DOHH2 (cell line): ENCODE measurements at regions not wholly inside any gene's neighbourhood (a gene's known extent, or its start where the extent isn't known, plus 50 kb on each side); places are given as distances from the start of the nearest gene placed in this dataset.
"Not testable (repeated sequence)": the region's sequence is repeated elsewhere in the genome, so short reads cannot be mapped to it uniquely, and the experiment has no call there.

ENCODE experiments used
- H3F3A ChIP-seq: fragments of 200-600 bp; sonication (generic), shearing (Covaris generic); 2 replicates; pipeline ENCODE4 v1.6.0; 2016; ENCODE audit warnings: antibody characterized with exemption, mild to moderate bottlenecking; ENCODE audit not compliant: control insufficient read depth, insufficient read depth
- H3K27ac ChIP-seq: fragments of 200-600 bp; sonication (generic); 2 replicates; pipeline ENCODE4 v1.5.1; 2014; ENCODE audit warnings: low read depth, mild to moderate bottlenecking, low read length, moderate library complexity
- H3K27me3 ChIP-seq: fragments of 200-600 bp; sonication (generic); 2 replicates; pipeline ENCODE4 v1.6.1; 2014; ENCODE audit warnings: mild to moderate bottlenecking, low read length, mixed read lengths; ENCODE audit not compliant: control insufficient read depth
- H3K36me3 ChIP-seq: fragments of 200-600 bp; sonication (generic); 2 replicates; pipeline ENCODE4 v1.6.1; 2014; ENCODE audit warnings: mild to moderate bottlenecking, low read length, moderate library complexity, mixed read lengths; ENCODE audit not compliant: control insufficient read depth
- H3K4me1 ChIP-seq: fragments of 200-600 bp; sonication (generic); 2 replicates; pipeline ENCODE4 v1.6.1; 2014; ENCODE audit warnings: mild to moderate bottlenecking, low read length, mixed read lengths; ENCODE audit not compliant: control insufficient read depth
- H3K4me2 ChIP-seq: fragments of 200-600 bp; sonication (generic); 2 replicates; pipeline ENCODE4 v1.6.0; 2014; ENCODE audit warnings: mild to moderate bottlenecking, low read length, moderate library complexity
- H3K4me3 ChIP-seq: fragments of 200-600 bp; sonication (generic); 2 replicates; pipeline ENCODE4 v1.5.1; 2014; ENCODE audit warnings: mild to moderate bottlenecking, low read length, mixed read lengths
- H3K79me2 ChIP-seq: fragments of 200-600 bp; sonication (generic); 2 replicates; pipeline ENCODE4 v1.6.1; 2014; ENCODE audit warnings: mild to moderate bottlenecking, low read length, mixed read lengths; ENCODE audit not compliant: control insufficient read depth
- H3K9me2 ChIP-seq: fragments of 200-600 bp; sonication (generic); replicated peaks from 2 replicates; pipeline ENCODE4 v1.6.1; 2014; ENCODE audit warnings: mild to moderate bottlenecking, low read length, mixed read lengths; ENCODE audit not compliant: control insufficient read depth
- H3K9me3 ChIP-seq: fragments of 200-600 bp; sonication (generic); 2 replicates; pipeline ENCODE4 v1.6.1; 2014; ENCODE audit warnings: antibody characterized with exemption, low read length, mixed read lengths; ENCODE audit not compliant: control insufficient read depth, insufficient read depth
- H4K20me1 ChIP-seq: fragments of 200-600 bp; sonication (generic); 2 replicates; pipeline ENCODE4 v1.6.0; 2014; ENCODE audit warnings: low read depth, mild to moderate bottlenecking, antibody characterized with exemption, low read length, moderate library complexity; ENCODE audit not compliant: control insufficient read depth, insufficient read depth
- EZH2phosphoT487 ChIP-seq: fragments of 200-600 bp; sonication (generic); IDR thresholded peaks from 2 replicates; pipeline ENCODE4 v1.6.1; 2017; ENCODE audit warnings: borderline replicate concordance, mild to moderate bottlenecking, antibody characterized with exemption, low read length, moderate library complexity, mixed read lengths
- TF ChIP-seq, protein P1 (sequence below): fragments of 200-600 bp; sonication (generic); IDR thresholded peaks from one replicate; pipeline ENCODE4 v1.5.1; 2014; ENCODE audit warnings: antibody characterized with exemption, mild to moderate bottlenecking, low read depth, low read length; ENCODE audit not compliant: poor library complexity, severe bottlenecking

DNA sequence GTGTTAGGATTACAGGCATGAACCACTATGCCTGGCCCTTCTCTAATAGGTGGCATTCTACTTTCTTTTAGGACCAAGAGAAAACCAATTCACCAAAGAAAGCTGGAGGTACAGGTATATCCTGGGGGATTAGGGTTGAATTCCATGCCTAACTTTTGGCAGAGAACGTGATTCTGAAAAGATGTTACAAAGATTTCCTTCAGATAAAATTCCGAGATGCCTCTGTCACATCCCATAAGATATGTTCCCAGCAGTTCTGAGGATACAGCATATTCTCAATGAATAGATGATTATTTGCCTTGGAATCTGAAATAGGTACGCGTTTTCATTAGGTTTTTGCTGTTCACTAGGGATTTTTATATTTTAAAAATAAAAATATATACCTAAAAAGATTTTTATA, 111.9 kb upstream of the KRAS start:
- H3K4me2 ChIP-seq: no peak overlapping the region
- H3K36me3 ChIP-seq: no peaks in the 10 kb centered on the region
- no peak overlapping the region for H3K27ac ChIP-seq
- H3F3A ChIP-seq: no peaks in the 10 kb centered on the region
- TF ChIP-seq, protein P1, sequence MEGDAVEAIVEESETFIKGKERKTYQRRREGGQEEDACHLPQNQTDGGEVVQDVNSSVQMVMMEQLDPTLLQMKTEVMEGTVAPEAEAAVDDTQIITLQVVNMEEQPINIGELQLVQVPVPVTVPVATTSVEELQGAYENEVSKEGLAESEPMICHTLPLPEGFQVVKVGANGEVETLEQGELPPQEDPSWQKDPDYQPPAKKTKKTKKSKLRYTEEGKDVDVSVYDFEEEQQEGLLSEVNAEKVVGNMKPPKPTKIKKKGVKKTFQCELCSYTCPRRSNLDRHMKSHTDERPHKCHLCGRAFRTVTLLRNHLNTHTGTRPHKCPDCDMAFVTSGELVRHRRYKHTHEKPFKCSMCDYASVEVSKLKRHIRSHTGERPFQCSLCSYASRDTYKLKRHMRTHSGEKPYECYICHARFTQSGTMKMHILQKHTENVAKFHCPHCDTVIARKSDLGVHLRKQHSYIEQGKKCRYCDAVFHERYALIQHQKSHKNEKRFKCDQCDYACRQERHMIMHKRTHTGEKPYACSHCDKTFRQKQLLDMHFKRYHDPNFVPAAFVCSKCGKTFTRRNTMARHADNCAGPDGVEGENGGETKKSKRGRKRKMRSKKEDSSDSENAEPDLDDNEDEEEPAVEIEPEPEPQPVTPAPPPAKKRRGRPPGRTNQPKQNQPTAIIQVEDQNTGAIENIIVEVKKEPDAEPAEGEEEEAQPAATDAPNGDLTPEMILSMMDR: no peak
- no peak for TF ChIP-seq EZH2phosphoT487
- no peak overlapping the region for H3K4me3 ChIP-seq
- no peaks in the 10 kb centered on the region for H3K27me3 ChIP-seq
- H3K9me3 ChIP-seq: no peaks in the 10 kb centered on the region
- H4K20me1 ChIP-seq: no peaks in the 10 kb centered on the region
- H3K9me2 ChIP-seq: no peaks in the 10 kb centered on the region
- H3K4me1 ChIP-seq: peaks cover 22% of the 10 kb centered on the region
- no peaks in the 10 kb centered on the region for H3K79me2 ChIP-seq

DNA sequence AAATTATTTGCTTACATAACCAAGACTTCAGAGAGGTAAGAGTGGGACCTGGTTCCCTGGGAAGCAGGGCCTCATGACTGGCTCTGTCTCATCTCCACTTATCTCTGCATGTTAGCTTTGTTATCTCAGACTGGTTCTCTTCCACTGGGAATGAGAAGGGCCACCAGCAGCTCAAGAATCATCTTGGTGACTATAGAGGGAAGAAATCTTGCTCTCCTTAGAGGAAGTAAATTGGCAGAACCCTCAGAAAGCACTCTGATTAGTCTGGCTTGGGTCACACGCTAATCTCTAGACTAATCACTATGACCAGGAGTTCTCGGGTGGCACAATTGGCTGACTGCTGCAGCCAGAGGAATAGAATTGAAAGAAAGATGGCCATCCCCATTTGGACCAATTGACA, 110.8 kb upstream of the KRAS start:
- Histone ChIP-seq H4K20me1 (no peaks in the 10 kb centered on the region), H3K9me3 (no peaks in the 10 kb centered on the region), H3F3A (no peaks in the 10 kb centered on the region), H3K36me3 (no peaks in the 10 kb centered on the region), H3K4me3 (no peak overlapping the region), H3K27ac (no peak overlapping the region), H3K27me3 (no peaks in the 10 kb centered on the region), H3K4me2 (no peak overlapping the region), H3K4me1 (peaks cover 22% of the 10 kb centered on the region), H3K9me2 (no peaks in the 10 kb centered on the region), H3K79me2 (no peaks in the 10 kb centered on the region)
- TF ChIP-seq, protein P1: no peak
- TF ChIP-seq EZH2phosphoT487: no peak

DNA sequence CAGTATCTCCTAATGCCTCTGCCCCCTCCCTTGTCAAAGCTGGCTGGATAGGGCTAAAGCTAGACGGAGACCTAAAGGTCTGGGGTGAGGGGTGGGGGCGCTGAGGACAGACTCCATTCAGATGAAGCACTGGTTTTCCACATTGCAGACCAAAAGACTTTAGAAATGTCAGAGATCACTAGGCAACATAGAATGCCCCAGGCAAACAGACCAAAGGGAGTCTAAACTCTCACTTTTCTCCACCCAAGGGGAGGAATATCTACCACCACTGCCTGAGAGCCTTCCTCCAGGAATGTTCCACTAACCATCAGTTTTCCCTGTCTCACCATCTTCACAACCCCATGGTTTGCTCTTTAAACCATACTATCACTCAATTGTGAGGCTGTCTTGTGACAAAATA, 106.9 kb upstream of the KRAS start:
- no peaks in the 10 kb centered on the region for H3K9me2 ChIP-seq
- no peak overlapping the region for H3K4me3 ChIP-seq
- no peaks in the 10 kb centered on the region for H3K79me2 ChIP-seq
- no peaks in the 10 kb centered on the region for H3K27me3 ChIP-seq
- H4K20me1 ChIP-seq: no peaks in the 10 kb centered on the region
- H3K4me1 ChIP-seq: no peaks in the 10 kb centered on the region
- H3K9me3 ChIP-seq: no peaks in the 10 kb centered on the region
- H3F3A ChIP-seq: no peaks in the 10 kb centered on the region
- TF ChIP-seq EZH2phosphoT487: no peak
- TF ChIP-seq, protein P1: no peak
- H3K36me3 ChIP-seq: no peaks in the 10 kb centered on the region
- no peak overlapping the region for H3K27ac ChIP-seq
- no peak overlapping the region for H3K4me2 ChIP-seq

DNA sequence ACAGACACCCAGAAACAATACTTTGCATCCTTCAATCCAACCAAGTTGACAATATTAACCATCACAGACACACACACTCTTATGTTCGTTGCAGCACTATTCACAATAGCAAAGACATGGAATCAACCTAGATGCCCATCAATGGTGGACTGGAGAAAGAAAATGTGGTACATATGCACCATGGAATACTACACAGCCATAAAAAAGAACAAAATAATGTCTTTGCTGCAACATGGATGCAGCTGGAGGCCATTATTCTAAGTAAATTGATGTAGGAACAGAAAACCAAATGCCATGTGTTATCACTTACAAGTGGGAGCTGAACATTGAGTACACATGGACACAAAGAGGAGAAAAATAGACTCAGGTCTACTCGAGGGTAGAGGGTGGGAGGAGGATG, 102.2 kb upstream of the KRAS start:
- H3K27me3 ChIP-seq, H3F3A ChIP-seq, H3K4me2 ChIP-seq, H4K20me1 ChIP-seq, H3K4me3 ChIP-seq, H3K4me1 ChIP-seq, H3K36me3 ChIP-seq, H3K79me2 ChIP-seq, H3K9me3 ChIP-seq, H3K9me2 ChIP-seq, H3K27ac ChIP-seq: not testable (repeated sequence)
